ENCODE measurements at regions not wholly inside any gene's neighbourhood (a gene's known extent, or its start where the extent isn't known, plus 50 kb on each side); places are given as distances from the start of the nearest gene placed in this dataset.

GRCh38 chr10:112006831-112007230 lies 176.7 kb downstream of the GPAM start:
- H3K18ac ChIP-seq (ENCODE audit: insufficient read length, low read depth, low read length) = no peak overlapping the region
- H3K4me1 Mint-ChIP-seq = peaks cover 11 to 12% of the 10 kb centered on the region in 2 experiments
- no peaks in the 10 kb centered on the region for H3K36me3 Mint-ChIP-seq (ENCODE audit: insufficient read depth in 1 of 3, low read depth in 3 of 3)
- no peak overlapping the region for H2BK20ac ChIP-seq (ENCODE audit: low read depth, low read length, poor library complexity, severe bottlenecking)
- H3K14ac ChIP-seq (ENCODE audit: insufficient read depth, low read length) = no peak overlapping the region
- H2BK120ac ChIP-seq (ENCODE audit: low read depth, low read length, poor library complexity, severe bottlenecking) = no peak overlapping the region
- no peak overlapping the region for H4K8ac ChIP-seq (replicated peaks; ENCODE audit: insufficient read length, low read depth, low read length)
- H4K91ac ChIP-seq (ENCODE audit: insufficient read length, low read depth, low read length) = no peak overlapping the region
- no peaks in the 10 kb centered on the region for H3K9me3 ChIP-seq (ENCODE audit: control insufficient read depth, low read depth, low read length)
- H3K4ac ChIP-seq (ENCODE audit: low read depth, low read length) = no peak overlapping the region
- H3K27me3 Mint-ChIP-seq (ENCODE audit: low read depth) = peaks cover 4% of the 10 kb centered on the region
- no peak overlapping the region for H3K4me2 ChIP-seq (ENCODE audit: insufficient read depth, insufficient read length, low read length)
- DNase-seq = no peak
- TF ChIP-seq CTCF (conservative IDR thresholded peaks at IDR 0.05) = no peak
- no peaks in the 10 kb centered on the region for H3K9me3 Mint-ChIP-seq
- H4K5ac ChIP-seq (ENCODE audit: insufficient read length, low read depth, low read length) = no peak overlapping the region
- no peak overlapping the region for H3K27ac ChIP-seq (ENCODE audit: insufficient read length, low read depth, low read length)
- H2BK12ac ChIP-seq (ENCODE audit: insufficient read length, low read depth, low read length) = no peak overlapping the region
- no peaks in the 10 kb centered on the region for H3K79me2 ChIP-seq (ENCODE audit: insufficient read depth, low read length)
- H3K9ac ChIP-seq (ENCODE audit: extremely low read depth, insufficient read length, low read length) = no peak overlapping the region
- H4K20me1 ChIP-seq (ENCODE audit: control insufficient read depth, insufficient read depth, insufficient read length) = no peaks in the 10 kb centered on the region
- no peak overlapping the region for H3K23ac ChIP-seq (ENCODE audit: insufficient read length, low read depth, low read length)
- H3K4me3 Mint-ChIP-seq = no peak overlapping the region
- H2AFZ ChIP-seq (ENCODE audit: low read length) = no peak overlapping the region
- H2AK5ac ChIP-seq (ENCODE audit: insufficient read length, low read length) = no peak overlapping the region
- H2BK5ac ChIP-seq (ENCODE audit: insufficient read length, low read length) = no peak overlapping the region
- no peak overlapping the region for H2BK15ac ChIP-seq (ENCODE audit: low read depth, low read length)
- no peak overlapping the region; a peak in 1 of 7 replicates for H3K27ac Mint-ChIP-seq
- no CpG with 5 or more reads among the region's 7 CpGs for WGBS (ENCODE audit: extremely low coverage, insufficient read length, low lambda C conversion rate)
- no peaks in the 10 kb centered on the region for H3K23me2 ChIP-seq (ENCODE audit: insufficient read length, low read depth, low read length, poor library complexity, severe bottlenecking)
- no peaks in the 10 kb centered on the region for H3K4me1 ChIP-seq (ENCODE audit: insufficient read depth, low read length)
- H3K56ac ChIP-seq (ENCODE audit: insufficient read length, low read depth, low read length) = no peak overlapping the region
- H3K27me3 ChIP-seq (ENCODE audit: insufficient read depth, low read length) = no peaks in the 10 kb centered on the region
- H3K79me1 ChIP-seq (ENCODE audit: insufficient read depth, low read depth, low read length, poor library complexity, severe bottlenecking) = no peaks in the 10 kb centered on the region
- no peak overlapping the region for H3T11ph ChIP-seq (ENCODE audit: low read length)
